H9 (cell line): ENCODE measurements at regions not wholly inside any gene's neighbourhood (a gene's known extent, or its start where the extent isn't known, plus 50 kb on each side); places are given as distances from the start of the nearest gene placed in this dataset.

Experiments
- DNase-seq: peaks from one replicate; pipeline ENCODE4 v3.0.0-alpha.2; 2017
- H2AFZ ChIP-seq: one replicate; pipeline ENCODE4 v1.6.1; 2013; ENCODE audit warnings: mild to moderate bottlenecking, low read length, control low read depth, moderate library complexity
- H2AK5ac ChIP-seq: 2 replicates; pipeline ENCODE4 v1.6.1; 2013; ENCODE audit warnings: low read length, control low read depth, mixed read lengths; ENCODE audit not compliant: insufficient read length
- H2BK120ac ChIP-seq: one replicate; pipeline ENCODE4 v1.6.1; 2013; ENCODE audit warnings: low read depth, mild to moderate bottlenecking, low read length, control low read depth, inconsistent platforms; ENCODE audit not compliant: poor library complexity, severe bottlenecking
- H2BK12ac ChIP-seq: 2 replicates; pipeline ENCODE4 v1.6.1; 2013; ENCODE audit warnings: low read length, control low read depth, mixed read lengths, low read depth; ENCODE audit not compliant: insufficient read length
- H2BK15ac ChIP-seq: 2 replicates; pipeline ENCODE4 v1.6.1; 2013; ENCODE audit warnings: low read depth, low read length, control low read depth
- H2BK20ac ChIP-seq: one replicate; pipeline ENCODE4 v1.6.1; 2013; ENCODE audit warnings: low read depth, mild to moderate bottlenecking, low read length, control low read depth, inconsistent platforms; ENCODE audit not compliant: poor library complexity, severe bottlenecking
- H2BK5ac ChIP-seq: 2 replicates; pipeline ENCODE4 v1.6.1; 2013; ENCODE audit warnings: low read length, control low read depth, mixed read lengths; ENCODE audit not compliant: insufficient read length
- H3K14ac ChIP-seq: 2 replicates; pipeline ENCODE4 v1.6.1; 2013; ENCODE audit warnings: low read length, control low read depth; ENCODE audit not compliant: insufficient read depth
- H3K18ac ChIP-seq: 2 replicates; pipeline ENCODE4 v1.6.1; 2013; ENCODE audit warnings: low read depth, mild to moderate bottlenecking, mixed read lengths, low read length, control low read depth; ENCODE audit not compliant: insufficient read length
- H3K23ac ChIP-seq: 2 replicates; pipeline ENCODE4 v1.6.1; 2013; ENCODE audit warnings: low read length, control low read depth, mixed read lengths, low read depth; ENCODE audit not compliant: insufficient read length
- H3K23me2 ChIP-seq: 2 replicates; pipeline ENCODE4 v1.6.1; 2013; ENCODE audit warnings: low read depth, mild to moderate bottlenecking, mixed read lengths, low read length, control low read depth; ENCODE audit not compliant: insufficient read length, poor library complexity, severe bottlenecking
- H3K27ac ChIP-seq: 2 replicates; pipeline ENCODE4 v1.5.1; 2013; ENCODE audit warnings: low read length, control low read depth, mixed read lengths, low read depth; ENCODE audit not compliant: insufficient read length
- H3K27me3 ChIP-seq: 2 replicates; pipeline ENCODE4 v1.6.1; 2013; ENCODE audit warnings: low read length, control low read depth, inconsistent platforms; ENCODE audit not compliant: insufficient read depth
- H3K4ac ChIP-seq: 2 replicates; pipeline ENCODE4 v1.6.1; 2013; ENCODE audit warnings: low read depth, mild to moderate bottlenecking, control low read depth, inconsistent platforms, low read length, moderate library complexity
- H3K4me1 ChIP-seq: 2 replicates; pipeline ENCODE4 v1.6.1; 2013; ENCODE audit warnings: low read length, control low read depth, inconsistent platforms; ENCODE audit not compliant: insufficient read depth
- H3K4me2 ChIP-seq: 2 replicates; pipeline ENCODE4 v1.6.1; 2013; ENCODE audit warnings: low read length, control low read depth, mixed read lengths; ENCODE audit not compliant: insufficient read length, insufficient read depth
- H3K56ac ChIP-seq: 2 replicates; pipeline ENCODE4 v1.6.1; 2013; ENCODE audit warnings: low read depth, mild to moderate bottlenecking, mixed read lengths, low read length, control low read depth; ENCODE audit not compliant: insufficient read length
- H3K79me1 ChIP-seq: 2 replicates; pipeline ENCODE4 v1.6.1; 2013; ENCODE audit warnings: low read depth, mild to moderate bottlenecking, moderate library complexity, low read length, control low read depth, inconsistent platforms; ENCODE audit not compliant: insufficient read depth, poor library complexity, severe bottlenecking
- H3K79me2 ChIP-seq: 2 replicates; pipeline ENCODE4 v1.6.1; 2013; ENCODE audit warnings: low read length, control low read depth, inconsistent platforms; ENCODE audit not compliant: insufficient read depth
- H3K9ac ChIP-seq: 2 replicates; pipeline ENCODE4 v1.6.1; 2013; ENCODE audit warnings: low read length, control low read depth, mixed read lengths; ENCODE audit not compliant: insufficient read length; ENCODE audit errors: extremely low read depth
- H3K9me3 ChIP-seq: one replicate; pipeline ENCODE4 v1.6.1; 2013; ENCODE audit warnings: low read depth, low read length, inconsistent platforms; ENCODE audit not compliant: control insufficient read depth
- H3T11ph ChIP-seq: one replicate; pipeline ENCODE4 v1.6.1; 2013; ENCODE audit warnings: mild to moderate bottlenecking, low read length, control low read depth, inconsistent platforms
- H4K20me1 ChIP-seq: one replicate; pipeline ENCODE4 v1.6.1; 2013; ENCODE audit not compliant: control insufficient read depth, insufficient read length, insufficient read depth
- H4K5ac ChIP-seq: 2 replicates; pipeline ENCODE4 v1.6.1; 2013; ENCODE audit warnings: low read depth, mild to moderate bottlenecking, mixed read lengths, low read length, control low read depth; ENCODE audit not compliant: insufficient read length
- H4K8ac ChIP-seq: replicated peaks from 2 replicates; pipeline ENCODE4 v1.6.1; 2013; ENCODE audit warnings: low read length, control low read depth, mixed read lengths, low read depth; ENCODE audit not compliant: insufficient read length
- H4K91ac ChIP-seq: 2 replicates; pipeline ENCODE4 v1.6.1; 2013; ENCODE audit warnings: low read depth, mild to moderate bottlenecking, moderate library complexity, mixed read lengths, low read length, control low read depth; ENCODE audit not compliant: insufficient read length
- H3K27ac Mint-ChIP-seq, 3 experiments: 2 replicates in 2 of 3; 3 replicates in 1 of 3; pipeline ENCODE4 v1.8.0; 2020 to 2021; ENCODE audit warnings: mixed read lengths in 3 of 3, mild to moderate bottlenecking in 1 of 3, moderate library complexity in 1 of 3
- H3K27me3 Mint-ChIP-seq: 2 replicates; pipeline ENCODE4 v1.8.0; 2021; ENCODE audit warnings: low read depth, mild to moderate bottlenecking, moderate library complexity, mixed read lengths
- H3K36me3 Mint-ChIP-seq, 3 experiments: 2 replicates in 2 of 3; 3 replicates in 1 of 3; pipeline ENCODE4 v1.8.0; 2020 to 2021; ENCODE audit warnings: low read depth in 3 of 3, mixed read lengths in 3 of 3; ENCODE audit not compliant: insufficient read depth in 1 of 3
- H3K4me1 Mint-ChIP-seq, 2 experiments: 2 replicates each; pipeline ENCODE4 v1.8.0; 2020; ENCODE audit warnings: mixed read lengths in 2 of 2
- H3K4me3 Mint-ChIP-seq, 2 experiments: 2 replicates in 1 of 2; 3 replicates in 1 of 2; pipeline ENCODE4 v1.8.0; 2020 to 2021; ENCODE audit warnings: mild to moderate bottlenecking in 2 of 2, mixed read lengths in 2 of 2, moderate library complexity in 1 of 2
- H3K9me3 Mint-ChIP-seq, 2 experiments: 2 replicates in 1 of 2; 3 replicates in 1 of 2; pipeline ENCODE4 v1.8.0; 2020; ENCODE audit warnings: mild to moderate bottlenecking in 2 of 2, mixed read lengths in 2 of 2, moderate library complexity in 1 of 2
- CTCF ChIP-seq: fragments of 200-600 bp; sonication (generic); conservative IDR thresholded peaks from 3 replicates; pipeline ENCODE4 v1.8.0; 2021; ENCODE audit warnings: antibody characterized with exemption, mild to moderate bottlenecking
- WGBS: extraction: QIAGEN DNeasy Blood & Tissue Kit; methylation state at CpG from one replicate; pipeline ENCODE4 v1.1.7; 2013; ENCODE audit warnings: missing lambda C conversion rate, low lambda C conversion rate, mixed read lengths; ENCODE audit not compliant: insufficient read length; ENCODE audit errors: extremely low coverage; 5-methylcytosine and 5-hydroxymethylcytosine counted together

DNA sequence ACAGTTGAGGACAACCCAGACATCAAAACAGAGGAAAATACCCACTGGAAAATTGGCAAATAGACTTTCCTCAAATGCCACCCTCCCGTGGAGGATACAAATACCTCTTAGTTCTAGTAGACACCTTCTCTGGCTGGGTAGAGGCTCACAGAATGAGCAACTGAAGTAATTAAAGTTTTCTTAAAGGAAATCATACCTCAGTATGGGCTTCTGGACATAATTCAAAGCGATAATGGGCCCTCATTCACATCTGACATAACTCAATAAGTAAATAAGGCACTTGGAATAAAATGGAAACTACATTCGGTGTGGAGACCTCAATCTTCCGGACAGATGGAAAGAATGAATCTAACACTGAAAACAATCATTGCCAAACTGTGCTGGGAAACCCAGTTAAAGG, 115.2 kb upstream of the PLCL2 start:
- no peaks in the 10 kb centered on the region for H3K23me2 ChIP-seq
- no peak overlapping the region for H3K56ac ChIP-seq
- Mint-ChIP-seq H3K27me3 (no peaks in the 10 kb centered on the region; the same call in 1 of the 2 replicates), H3K27ac (no peak overlapping the region; a peak in 1 of 7 replicates), H3K4me3 (no peak overlapping the region), H3K36me3 (peaks cover 2 to 11% (median 4%) of the 10 kb centered on the region in 3 experiments; a peak in 5 of 7 replicates), H3K9me3 (peaks cover 6 to 7% of the 10 kb centered on the region in 2 experiments), H3K4me1 (peaks cover 34 to 55% of the 10 kb centered on the region in 2 experiments)
- no peak overlapping the region for H4K5ac ChIP-seq
- H3K27ac ChIP-seq: no peak overlapping the region
- H3K79me2 ChIP-seq: no peaks in the 10 kb centered on the region
- H2BK120ac ChIP-seq: no peak overlapping the region
- H3K4me2 ChIP-seq: no peak overlapping the region
- no peak overlapping the region for H3K9ac ChIP-seq
- no peak overlapping the region for H2BK20ac ChIP-seq
- no peak overlapping the region for H3K18ac ChIP-seq
- no peaks in the 10 kb centered on the region for H3K9me3 ChIP-seq
- no peak overlapping the region for H2BK15ac ChIP-seq
- H2BK5ac ChIP-seq: no peak overlapping the region
- H4K20me1 ChIP-seq: no peaks in the 10 kb centered on the region
- DNase-seq: no peak
- no peak overlapping the region for H3K23ac ChIP-seq
- H3K4ac ChIP-seq: no peak overlapping the region
- H2AFZ ChIP-seq: no peak overlapping the region
- H3K4me1 ChIP-seq: peaks cover 4% of the 10 kb centered on the region; the same call in 1 of the 2 replicates
- no peaks in the 10 kb centered on the region for H3K79me1 ChIP-seq
- H3K27me3 ChIP-seq: no peaks in the 10 kb centered on the region
- H2BK12ac ChIP-seq: no peak overlapping the region
- H3K14ac ChIP-seq: no peak overlapping the region
- no peak overlapping the region for H3T11ph ChIP-seq
- H2AK5ac ChIP-seq: no peak overlapping the region
- no peak overlapping the region for H4K91ac ChIP-seq
- WGBS: no CpG with 5 or more reads among the region's 4 CpGs
- no peak for TF ChIP-seq CTCF
- no peak overlapping the region for H4K8ac ChIP-seq
